Nucleus accumbens (tissue), 56 donors: ENCODE measurements at regions not wholly inside any gene's neighbourhood (a gene's known extent, or its start where the extent isn't known, plus 50 kb on each side); places are given as distances from the start of the nearest gene placed in this dataset.
"Not testable (repeated sequence)": the region's sequence is repeated elsewhere in the genome, so short reads cannot be mapped to it uniquely, and the experiment has no call there.

ENCODE experiments used
- DNase-seq, 56 donors: peaks; one replicate each; lab custom pipeline; 2025; lab: John Stamatoyannopoulos, UW

GRCh38 chr6:119713903-119714302 is 364.3 kb upstream of the MAN1A1 start:
- DNase-seq = no peak

- no peak for DNase-seq
Observed at GRCh38 chr6:119686644-119687043, 337.1 kb upstream of the MAN1A1 start.

- DNase-seq = no peak
Observed at GRCh38 chr6:119686240-119686639, 336.7 kb upstream of the MAN1A1 start.

DNA sequence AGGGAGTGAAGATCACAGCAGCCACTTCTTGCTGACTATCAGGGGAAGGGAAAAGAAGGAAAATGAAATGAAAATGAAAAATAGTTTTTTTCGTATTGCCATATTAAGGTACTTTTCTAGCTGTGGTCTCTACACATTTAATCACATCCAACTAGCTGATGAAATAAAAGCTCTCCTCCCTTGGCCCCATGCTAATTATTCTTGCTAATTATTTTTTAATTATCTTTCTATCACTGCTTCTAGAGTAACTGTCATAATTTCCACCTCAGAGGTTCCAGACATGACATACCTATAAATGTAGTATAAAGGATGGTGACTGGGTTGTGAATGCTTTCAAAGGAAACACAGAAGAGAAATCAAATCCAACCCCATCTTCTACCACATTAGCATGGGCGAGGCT is 334.1 kb upstream of the MAN1A1 start:
- no peak for DNase-seq

DNA sequence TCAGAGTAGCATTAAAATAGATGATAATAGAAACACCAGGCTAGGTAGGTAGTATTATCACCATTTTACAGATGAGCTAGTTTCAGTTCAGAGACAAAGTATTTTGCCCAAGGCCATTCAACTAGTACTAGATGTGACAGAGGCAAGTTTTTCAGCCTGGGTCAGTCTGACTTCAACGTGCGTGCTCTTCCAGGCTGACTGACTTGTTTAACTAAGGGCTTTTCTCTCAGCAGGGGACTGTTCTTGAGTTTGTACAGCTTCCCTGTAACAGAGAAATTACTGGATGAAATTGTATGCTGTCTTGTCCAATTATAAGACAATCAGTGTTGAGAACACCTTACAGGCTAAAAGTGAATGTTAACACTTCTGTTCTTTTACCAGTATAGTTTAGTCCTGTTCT is 333.5 kb upstream of the MAN1A1 start:
- DNase-seq = no peak

DNA sequence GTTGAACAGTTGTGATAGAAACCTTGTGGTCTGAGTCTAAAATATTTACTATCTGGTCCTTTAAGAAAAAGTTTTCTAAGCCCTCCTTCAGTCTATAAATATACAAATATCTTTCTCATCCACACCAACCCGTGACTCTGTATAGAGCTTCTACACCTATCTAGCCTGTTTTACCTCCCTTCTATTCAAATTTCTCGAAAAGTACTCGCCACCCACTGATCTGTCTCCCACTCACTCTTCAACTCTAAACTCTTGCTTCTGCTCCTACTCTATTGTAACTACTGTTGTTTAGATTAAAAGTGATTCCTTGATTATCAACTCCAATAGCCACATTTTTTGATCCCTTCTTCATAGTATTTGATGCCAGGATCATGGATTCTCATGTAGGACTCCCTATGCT is 329.4 kb upstream of the MAN1A1 start:
- peak in 1 of 56 donors; percentile 0 for DNase-seq

DNA sequence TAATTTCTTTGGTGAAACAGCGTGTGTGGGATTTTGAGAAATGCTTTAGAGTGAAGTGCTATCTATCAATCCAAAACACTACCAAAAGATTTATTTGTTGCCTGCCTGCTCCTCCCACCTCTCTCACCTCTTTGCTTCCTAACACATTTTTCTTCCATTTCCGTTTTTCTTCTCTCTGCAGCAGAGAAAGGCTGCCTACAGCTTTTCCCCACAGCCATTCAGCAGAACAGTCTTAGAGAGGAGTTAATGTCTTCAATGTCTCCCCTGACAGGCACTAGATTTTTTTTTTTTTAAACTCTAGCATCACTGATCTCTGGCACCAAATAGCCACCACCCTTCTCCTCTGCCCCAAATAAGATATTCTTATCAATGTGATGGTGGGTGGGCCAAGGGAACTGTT is 327.8 kb upstream of the MAN1A1 start:
- no peak for DNase-seq

GRCh38 chr6:119676961-119677360 is 327.4 kb upstream of the MAN1A1 start:
- no peak for DNase-seq

- DNase-seq = no peak
Observed at GRCh38 chr6:119676230-119676629, 326.7 kb upstream of the MAN1A1 start.

DNA sequence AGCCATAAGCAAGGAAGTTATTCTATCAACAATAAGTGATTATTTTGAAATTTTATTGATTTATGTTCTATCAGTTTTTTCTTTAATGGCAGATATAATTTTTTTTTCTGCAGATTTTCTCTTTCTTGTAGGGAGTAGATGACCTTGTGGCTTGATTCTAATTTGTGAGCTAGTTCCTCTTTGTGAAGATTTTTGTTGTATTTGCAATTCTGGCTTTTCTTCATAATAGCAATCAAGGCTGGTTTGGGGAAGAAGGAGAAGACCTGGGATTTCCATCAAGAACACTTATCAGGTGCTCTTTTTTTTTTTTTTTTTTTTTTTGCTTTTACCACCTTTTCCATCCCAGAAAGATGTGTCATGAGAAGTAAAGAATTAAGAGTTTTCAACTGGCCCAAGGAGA is 324.2 kb upstream of the MAN1A1 start:
- no peak for DNase-seq

GRCh38 chr6:119672725-119673124 is 323.2 kb upstream of the MAN1A1 start:
- no peak for DNase-seq

GRCh38 chr6:119671105-119671504 is 321.5 kb upstream of the MAN1A1 start:
- no peak for DNase-seq

- DNase-seq = no peak
Observed at GRCh38 chr6:119669221-119669620, 319.7 kb upstream of the MAN1A1 start.

DNA sequence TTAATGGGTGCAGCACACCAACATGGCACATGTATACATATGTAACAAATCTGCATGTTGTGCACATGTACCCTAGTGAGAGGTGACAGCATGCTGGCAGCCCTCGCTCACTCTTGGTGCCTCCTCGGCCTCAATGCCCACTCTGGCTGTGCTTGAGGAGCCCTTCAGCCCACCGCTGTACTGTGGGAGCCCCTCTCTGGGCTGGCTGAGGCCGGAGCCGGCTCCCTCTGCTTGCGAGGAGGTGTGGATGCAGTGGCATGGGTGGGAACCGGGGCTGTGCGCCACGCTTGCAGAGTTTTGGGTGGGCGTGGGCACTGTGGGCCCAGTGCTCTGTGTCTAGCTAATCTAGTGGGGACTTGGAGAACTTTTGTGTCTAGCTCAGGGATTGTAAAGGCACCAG is 315.9 kb upstream of the MAN1A1 start:
- not testable (repeated sequence) for DNase-seq

DNA sequence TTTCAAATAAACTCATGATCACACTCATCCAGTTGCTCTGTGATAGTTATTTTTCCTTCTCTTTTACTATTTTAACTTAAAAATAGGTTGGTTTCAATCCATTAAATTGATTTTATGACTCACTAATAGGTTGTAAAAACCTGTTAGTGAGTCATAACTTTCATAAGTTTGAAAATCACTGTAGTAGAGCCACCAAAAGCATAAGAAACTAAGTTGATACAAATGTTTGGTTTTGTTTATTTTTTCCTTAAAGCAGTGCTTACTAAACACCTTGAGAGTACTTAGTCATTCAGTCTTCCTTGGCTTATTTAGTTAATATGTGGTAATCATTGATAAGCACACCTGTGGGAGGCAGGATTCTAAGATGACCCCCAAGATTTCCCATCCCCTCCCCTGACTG is 312.1 kb upstream of the MAN1A1 start:
- no peak for DNase-seq

DNA sequence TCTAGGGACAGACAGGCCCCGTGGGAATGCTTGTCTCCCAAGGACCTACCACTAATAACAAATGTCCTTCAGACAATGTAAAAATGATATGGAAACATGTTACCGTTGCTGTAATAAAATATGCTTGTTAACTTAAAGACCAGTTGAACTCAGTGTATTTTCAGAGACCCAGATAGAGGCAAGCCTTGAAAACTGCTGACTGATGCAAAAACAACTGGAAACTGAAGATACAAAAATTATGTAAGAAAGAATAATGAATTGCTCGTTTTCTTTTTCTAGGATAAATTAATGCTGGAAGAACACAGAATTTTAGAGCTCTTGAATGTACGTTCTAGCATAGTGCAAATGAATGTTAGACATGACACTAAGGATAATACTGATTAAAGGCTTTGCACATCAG is 311.5 kb upstream of the MAN1A1 start:
- no peak for DNase-seq

- DNase-seq = no peak
Observed at GRCh38 chr6:119658917-119659316, 309.4 kb upstream of the MAN1A1 start.

DNA sequence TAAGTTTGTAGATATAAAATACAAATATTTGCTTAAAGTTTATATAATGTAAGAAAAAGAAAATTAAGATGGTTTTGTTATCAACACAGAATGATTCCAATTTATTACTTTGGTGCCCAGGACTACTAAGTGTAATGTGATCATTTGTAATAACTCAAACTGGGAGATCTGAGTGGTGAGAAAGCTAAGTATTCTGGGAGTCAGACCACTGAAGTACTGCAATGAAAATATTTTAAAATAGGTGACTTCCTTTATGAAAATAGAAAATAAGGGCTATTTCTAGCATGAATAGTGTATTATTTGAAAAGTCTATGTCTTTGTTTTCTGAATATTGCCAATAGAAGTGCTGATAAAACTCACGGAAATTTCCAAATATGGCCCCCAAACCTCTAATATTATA is 305.6 kb upstream of the MAN1A1 start:
- DNase-seq = no peak

- no peak for DNase-seq
Observed at GRCh38 chr6:119653329-119653728, 303.8 kb upstream of the MAN1A1 start.

- DNase-seq = no peak
Observed at GRCh38 chr6:119649531-119649930, 300.0 kb upstream of the MAN1A1 start.

DNA sequence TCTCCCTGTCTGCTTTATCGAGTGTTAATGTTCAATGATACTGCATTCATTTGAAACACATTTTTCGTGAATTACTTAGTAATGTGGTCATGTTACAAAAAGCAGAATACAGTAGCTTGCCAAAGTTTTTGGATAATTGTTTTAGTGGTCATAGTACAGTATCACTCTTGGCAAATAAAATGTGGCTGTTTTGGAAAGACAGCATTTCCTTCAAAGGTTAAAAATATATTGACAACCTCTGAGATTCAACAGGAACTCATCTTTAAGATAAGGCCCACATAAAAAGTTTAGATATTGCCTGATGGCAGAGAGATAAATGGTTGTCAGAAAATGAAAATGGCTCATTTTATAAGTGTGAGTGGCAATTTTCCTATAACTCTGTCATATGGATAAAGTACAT is 297.7 kb upstream of the MAN1A1 start:
- no peak for DNase-seq

DNA sequence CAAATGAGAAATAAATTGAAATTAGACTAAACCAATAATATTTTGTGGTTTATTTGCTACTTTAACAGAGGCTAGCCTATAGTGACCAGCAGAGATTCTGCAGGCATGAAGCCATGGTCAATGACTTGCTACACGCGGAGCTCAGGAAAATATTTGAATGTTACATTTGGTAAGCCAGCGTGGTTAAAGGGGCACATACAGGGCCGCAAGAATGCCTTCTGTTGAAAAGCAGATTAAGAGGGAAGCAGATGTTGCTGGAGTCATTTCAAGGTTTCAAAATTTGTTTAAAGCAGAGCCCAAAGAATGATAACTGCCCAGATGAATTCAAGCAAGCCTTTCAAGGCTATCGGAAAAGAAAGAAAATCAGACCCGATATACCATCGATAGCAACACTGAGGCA is 294.3 kb upstream of the MAN1A1 start:
- DNase-seq = no peak

DNA sequence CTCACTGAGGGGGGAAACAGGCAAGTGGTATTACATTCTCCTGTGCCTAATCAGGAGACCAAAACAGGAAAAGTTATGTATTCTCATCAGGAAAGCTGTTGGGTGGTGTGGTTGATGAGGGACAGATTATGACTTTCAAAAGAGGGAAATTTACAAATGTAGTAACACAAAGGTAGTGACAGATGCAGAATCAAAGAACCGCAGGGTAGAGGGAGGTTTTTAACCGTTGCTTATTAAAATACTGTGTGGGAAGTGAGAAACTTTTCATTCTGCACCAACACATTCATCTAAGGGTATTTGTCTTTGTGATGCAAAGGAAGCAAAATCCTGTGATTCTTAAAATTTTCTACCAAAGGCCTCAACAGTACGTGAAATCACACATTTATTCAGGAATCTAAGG is 288.2 kb upstream of the MAN1A1 start:
- DNase-seq = no peak

- no peak for DNase-seq
Observed at GRCh38 chr6:119636060-119636459, 286.5 kb upstream of the MAN1A1 start.
